ENCODE measurements at regions not wholly inside any gene's neighbourhood (a gene's known extent, or its start where the extent isn't known, plus 50 kb on each side); places are given as distances from the start of the nearest gene placed in this dataset.

DNA sequence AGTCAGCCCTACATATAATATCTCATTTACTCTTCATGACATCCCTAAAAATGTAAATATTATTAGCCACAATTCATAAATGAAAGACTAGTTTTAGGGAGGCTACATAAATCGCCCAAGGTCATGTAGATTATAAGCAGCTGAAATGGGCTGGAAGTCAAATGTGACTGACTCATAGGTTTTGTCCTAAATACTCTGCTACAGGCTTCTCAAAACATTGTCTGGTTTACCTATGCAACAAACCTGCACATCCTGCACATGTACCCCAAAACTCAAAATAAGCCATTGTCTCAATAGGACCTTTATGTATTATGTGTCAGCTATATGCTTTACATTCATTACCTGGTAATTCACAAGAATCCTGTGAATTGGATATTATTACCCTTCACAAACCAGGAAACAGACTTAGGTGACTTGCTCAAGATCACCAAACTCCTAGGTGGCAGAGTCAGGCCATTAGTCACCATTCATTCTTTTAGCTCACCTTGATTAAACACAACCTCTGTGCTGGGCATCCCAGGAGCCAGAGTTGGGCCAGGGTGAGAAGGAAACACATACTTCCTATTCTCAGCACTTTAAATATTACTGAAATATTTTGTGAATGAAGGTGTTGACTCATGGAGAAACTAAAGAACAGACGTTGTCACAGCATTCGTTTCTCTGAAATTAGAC lies 69.4 kb upstream of the CPO start:
- no peak overlapping the region for H2AFZ ChIP-seq (ENCODE audit: low read depth, low read length)
- H3K4me1 ChIP-seq (ENCODE audit: insufficient read depth, low read length) = peaks cover 13% of the 10 kb centered on the region
- H3K9me3 ChIP-seq (ENCODE audit: low read length) = no peaks in the 10 kb centered on the region
- no peaks in the 10 kb centered on the region for H3K36me3 ChIP-seq (ENCODE audit: insufficient read depth, low read length)
- H3K27me3 ChIP-seq (ENCODE audit: insufficient read depth, low read length) = no peaks in the 10 kb centered on the region
- no peak overlapping the region for H3K4me3 ChIP-seq (ENCODE audit: low read length)

DNA sequence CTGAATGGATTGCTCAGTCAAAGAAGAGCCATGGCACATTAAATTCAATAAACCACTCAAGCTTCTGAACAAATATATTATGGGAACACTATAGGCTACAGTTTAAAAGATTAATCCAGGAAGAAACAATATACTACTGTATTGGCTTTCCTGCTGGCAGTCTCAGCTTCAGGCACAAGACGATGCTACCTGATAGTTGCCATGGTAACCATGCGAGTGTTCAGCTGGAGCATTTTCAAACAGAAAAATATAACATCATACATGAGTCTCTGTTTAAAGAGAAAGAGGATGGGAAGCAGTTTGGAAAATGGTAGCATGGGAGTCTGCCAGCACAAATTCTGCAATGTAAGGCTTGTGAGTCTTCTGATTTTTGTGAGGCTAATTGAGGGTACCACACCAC lies 65.9 kb upstream of the CPO start:
- H3K36me3 ChIP-seq (ENCODE audit: insufficient read depth, low read length) = no peaks in the 10 kb centered on the region
- no peaks in the 10 kb centered on the region for H3K27me3 ChIP-seq (ENCODE audit: insufficient read depth, low read length)
- no peak overlapping the region for H3K4me3 ChIP-seq (ENCODE audit: low read length)
- H3K9me3 ChIP-seq (ENCODE audit: low read length) = no peaks in the 10 kb centered on the region
- no peak overlapping the region for H2AFZ ChIP-seq (ENCODE audit: low read depth, low read length)
- peaks cover 14% of the 10 kb centered on the region for H3K4me1 ChIP-seq (ENCODE audit: insufficient read depth, low read length)

DNA sequence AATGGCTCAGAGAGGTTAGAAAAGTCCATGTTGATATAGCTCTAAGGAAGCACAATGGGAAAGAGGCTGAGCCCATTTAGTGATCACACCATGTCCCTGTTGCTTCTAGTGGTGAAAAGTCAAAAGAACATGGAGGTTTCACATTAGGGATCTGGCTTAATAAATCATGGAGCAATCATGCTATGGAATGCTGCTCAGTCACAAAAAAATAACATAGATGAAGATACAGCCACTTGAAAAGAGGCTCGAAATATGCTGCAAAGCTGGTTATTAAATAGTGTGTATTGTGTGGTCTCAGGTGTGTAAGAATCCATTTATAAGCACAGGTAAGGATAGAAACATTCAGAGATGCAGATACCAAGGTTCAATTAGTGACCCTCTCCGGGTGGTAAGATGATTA lies 63.6 kb upstream of the CPO start:
- Histone ChIP-seq H3K36me3 (ENCODE audit: insufficient read depth, low read length) (no peaks in the 10 kb centered on the region), H3K27me3 (ENCODE audit: insufficient read depth, low read length) (no peaks in the 10 kb centered on the region), H3K9me3 (ENCODE audit: low read length) (no peaks in the 10 kb centered on the region)

DNA sequence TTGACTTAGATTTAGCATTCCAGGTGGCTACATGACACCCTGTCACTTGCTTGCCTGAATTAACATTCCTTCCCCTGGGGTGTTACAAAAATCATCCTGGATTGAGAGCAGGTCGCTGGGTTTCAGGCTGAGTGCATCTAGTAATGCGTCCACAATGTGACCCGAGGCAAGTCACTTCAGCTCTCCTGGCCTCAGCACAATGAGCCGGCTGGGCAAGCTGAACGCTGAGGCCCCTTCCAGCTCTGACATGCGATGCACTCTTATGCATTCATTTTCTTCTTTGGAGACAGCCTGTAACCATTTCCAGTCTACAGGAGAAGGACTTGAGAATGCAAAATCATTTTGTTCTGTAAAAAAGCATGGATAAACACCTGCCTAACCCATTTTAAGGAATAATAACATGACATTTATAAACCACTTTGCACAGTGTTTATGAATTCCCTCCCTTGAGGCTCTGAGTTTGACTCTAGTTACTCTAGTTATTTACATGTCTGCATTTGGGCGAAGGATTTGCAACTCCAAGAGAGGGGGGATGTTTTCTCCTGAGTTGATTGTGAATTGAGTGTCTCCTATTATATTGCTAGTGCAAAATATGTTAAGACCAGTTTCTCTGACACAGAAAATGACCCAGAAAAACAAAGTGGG lies 63.0 kb upstream of the CPO start:
- H3K4me3 ChIP-seq (ENCODE audit: low read length) = no peak overlapping the region
- peaks cover 14% of the 10 kb centered on the region for H3K4me1 ChIP-seq (ENCODE audit: insufficient read depth, low read length)
- H3K36me3 ChIP-seq (ENCODE audit: insufficient read depth, low read length) = no peaks in the 10 kb centered on the region
- peak overlapping the region; percentile 33 for H2AFZ ChIP-seq (ENCODE audit: low read depth, low read length)
- no peaks in the 10 kb centered on the region for H3K27me3 ChIP-seq (ENCODE audit: insufficient read depth, low read length)
- no peaks in the 10 kb centered on the region for H3K9me3 ChIP-seq (ENCODE audit: low read length)

More for the DNA sequence above, 63.6 kb upstream of the CPO start:
- Histone ChIP-seq H3K4me1 (ENCODE audit: insufficient read depth, low read length) (peaks cover 14% of the 10 kb centered on the region), H3K4me3 (ENCODE audit: low read length) (no peak overlapping the region), H2AFZ (ENCODE audit: low read depth, low read length) (no peak overlapping the region)

DNA sequence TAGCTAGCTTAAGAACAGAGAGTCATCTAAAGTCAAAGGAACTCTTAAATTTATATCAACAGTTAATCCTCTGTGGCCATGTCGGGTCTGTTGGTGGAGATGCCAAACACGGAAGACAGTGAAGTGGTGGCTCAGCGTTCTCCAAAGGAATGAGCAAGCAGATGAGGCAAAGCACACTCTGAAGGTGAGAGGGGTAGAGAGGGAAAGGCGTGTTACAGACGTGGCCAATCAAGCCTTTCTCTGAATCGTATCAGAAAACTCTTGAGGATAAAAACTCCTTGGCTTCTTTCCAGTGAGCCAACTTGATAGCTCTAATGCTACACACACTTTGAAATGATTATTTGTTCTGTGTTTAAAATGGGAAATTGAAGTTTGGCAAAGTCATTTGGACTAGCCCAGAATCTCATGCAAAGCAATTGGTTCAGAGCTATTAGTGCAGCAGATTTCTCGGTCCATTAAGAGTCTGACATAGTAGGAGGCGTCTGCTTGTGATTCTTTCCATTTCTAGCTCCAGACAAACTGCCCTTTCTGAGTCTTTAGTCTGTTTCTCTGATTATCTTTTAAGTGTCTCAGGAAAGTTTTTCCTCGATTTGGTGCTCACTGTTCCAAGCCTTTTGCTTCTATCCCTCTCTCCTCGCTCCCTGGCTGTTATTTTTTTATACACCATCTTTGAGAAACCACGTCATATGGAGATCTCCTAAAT lies 57.5 kb upstream of the CPO start:
- no peaks in the 10 kb centered on the region for H3K27me3 ChIP-seq (ENCODE audit: insufficient read depth, low read length)
- no peak overlapping the region for H3K4me3 ChIP-seq (ENCODE audit: low read length)
- peaks cover 1% of the 10 kb centered on the region for H3K4me1 ChIP-seq (ENCODE audit: insufficient read depth, low read length)
- H3K9me3 ChIP-seq (ENCODE audit: low read length) = no peaks in the 10 kb centered on the region
- H3K36me3 ChIP-seq (ENCODE audit: insufficient read depth, low read length) = no peaks in the 10 kb centered on the region
- H2AFZ ChIP-seq (ENCODE audit: low read depth, low read length) = no peak overlapping the region

DNA sequence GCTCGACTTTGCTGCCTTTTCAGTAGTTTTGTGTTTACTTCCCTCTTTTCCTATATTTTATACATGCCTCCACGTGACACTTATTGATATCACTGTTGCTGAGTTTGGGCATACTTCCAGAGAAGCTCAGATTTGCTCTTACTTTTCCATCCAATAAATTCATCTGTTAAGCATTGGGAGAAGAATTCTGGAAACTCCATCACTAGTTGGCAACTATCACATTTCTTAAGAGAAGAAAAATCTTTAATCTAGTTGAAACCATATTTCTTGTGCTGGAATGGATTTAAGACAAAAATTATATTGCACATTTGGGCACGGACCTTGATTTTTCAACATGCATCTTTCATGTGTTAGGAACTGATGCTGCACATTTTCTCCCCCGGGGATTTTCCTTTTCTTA lies 52.6 kb upstream of the CPO start:
- H3K4me1 ChIP-seq (ENCODE audit: insufficient read depth, low read length) = peaks cover 6% of the 10 kb centered on the region
- no peaks in the 10 kb centered on the region for H3K27me3 ChIP-seq (ENCODE audit: insufficient read depth, low read length)
- no peak overlapping the region for H2AFZ ChIP-seq (ENCODE audit: low read depth, low read length)
- H3K4me3 ChIP-seq (ENCODE audit: low read length) = no peak overlapping the region
- no peaks in the 10 kb centered on the region for H3K9me3 ChIP-seq (ENCODE audit: low read length)
- H3K36me3 ChIP-seq (ENCODE audit: insufficient read depth, low read length) = no peaks in the 10 kb centered on the region

DNA sequence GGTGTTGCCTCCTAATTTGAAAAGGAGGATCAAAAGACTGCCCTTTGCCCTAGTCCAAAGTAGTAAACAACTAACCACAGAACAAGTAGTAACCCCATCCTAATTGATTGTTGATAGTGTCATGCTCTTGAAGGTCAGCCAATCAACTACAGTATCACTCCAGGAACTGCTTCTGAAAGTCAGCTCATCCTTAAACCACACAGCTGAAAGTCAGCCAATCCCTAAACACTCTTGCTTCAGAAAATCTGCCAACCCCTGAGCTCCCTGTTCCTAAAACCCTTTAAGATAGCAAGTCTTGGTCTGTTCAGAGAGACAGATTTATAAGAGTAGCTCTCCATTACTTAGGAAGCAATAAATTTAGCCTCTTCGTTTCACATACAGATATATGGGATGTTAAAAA lies 51.6 kb upstream of the CPO start:
- no peaks in the 10 kb centered on the region for H3K9me3 ChIP-seq (ENCODE audit: low read length)
- peaks cover 6% of the 10 kb centered on the region for H3K4me1 ChIP-seq (ENCODE audit: insufficient read depth, low read length)
- no peaks in the 10 kb centered on the region for H3K36me3 ChIP-seq (ENCODE audit: insufficient read depth, low read length)
- H3K27me3 ChIP-seq (ENCODE audit: insufficient read depth, low read length) = no peaks in the 10 kb centered on the region
- H3K4me3 ChIP-seq (ENCODE audit: low read length) = no peak overlapping the region
- no peak overlapping the region for H2AFZ ChIP-seq (ENCODE audit: low read depth, low read length)
